ENCODE measurements at regions not wholly inside any gene's neighbourhood (a gene's known extent, or its start where the extent isn't known, plus 50 kb on each side); places are given as distances from the start of the nearest gene placed in this dataset.

- TF ChIP-seq CTCF (IDR thresholded peaks at IDR 0.05): no peak
- TF ChIP-seq POLR2AphosphoS5 (IDR thresholded peaks at IDR 0.05): no peak
- no peak for TF ChIP-seq POLR2A (IDR thresholded peaks at IDR 0.05)
- no peak for TF ChIP-seq EP300 (IDR thresholded peaks at IDR 0.05)
Observed at GRCh38 chr17:13311306-13311705, 290.4 kb downstream of the HS3ST3A1 start.

All from stomach (tissue), 4 donors.